GM18519 (cell line): ENCODE measurements at regions not wholly inside any gene's neighbourhood (a gene's known extent, or its start where the extent isn't known, plus 50 kb on each side); places are given as distances from the start of the nearest gene placed in this dataset.
"Not testable (repeated sequence)": the region's sequence is repeated elsewhere in the genome, so short reads cannot be mapped to it uniquely, and the experiment has no call there.

Experiments
- ATAC-seq: cut with Tn5 transposase; IDR thresholded peaks from one replicate; pipeline ENCODE4 v1.9.1; 2021; ENCODE audit warnings: mild to moderate bottlenecking, moderate library complexity; ENCODE audit not compliant: unreplicated experiment, low FRiP score

DNA sequence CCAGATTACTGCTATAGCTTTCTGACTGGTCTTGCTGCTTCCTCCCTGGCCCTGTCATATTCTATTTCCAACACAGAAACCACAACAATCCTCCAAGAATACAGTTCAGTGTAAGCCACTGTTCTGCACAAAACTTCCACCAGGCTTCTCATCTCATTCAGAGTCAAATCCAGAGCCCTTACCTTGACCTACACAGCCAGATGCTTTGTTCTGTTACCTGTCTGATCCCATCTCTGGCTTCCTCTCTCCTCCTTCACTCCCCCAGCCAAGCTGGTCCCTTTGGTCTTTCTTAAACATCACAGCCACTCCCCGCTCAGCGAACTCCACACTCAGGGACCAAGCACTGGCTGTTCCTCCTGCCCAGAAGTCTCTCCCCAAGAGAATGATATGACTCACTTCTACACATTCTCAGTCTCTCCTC is 84.8 kb upstream of the BMP2K start:
- no peak for ATAC-seq

DNA sequence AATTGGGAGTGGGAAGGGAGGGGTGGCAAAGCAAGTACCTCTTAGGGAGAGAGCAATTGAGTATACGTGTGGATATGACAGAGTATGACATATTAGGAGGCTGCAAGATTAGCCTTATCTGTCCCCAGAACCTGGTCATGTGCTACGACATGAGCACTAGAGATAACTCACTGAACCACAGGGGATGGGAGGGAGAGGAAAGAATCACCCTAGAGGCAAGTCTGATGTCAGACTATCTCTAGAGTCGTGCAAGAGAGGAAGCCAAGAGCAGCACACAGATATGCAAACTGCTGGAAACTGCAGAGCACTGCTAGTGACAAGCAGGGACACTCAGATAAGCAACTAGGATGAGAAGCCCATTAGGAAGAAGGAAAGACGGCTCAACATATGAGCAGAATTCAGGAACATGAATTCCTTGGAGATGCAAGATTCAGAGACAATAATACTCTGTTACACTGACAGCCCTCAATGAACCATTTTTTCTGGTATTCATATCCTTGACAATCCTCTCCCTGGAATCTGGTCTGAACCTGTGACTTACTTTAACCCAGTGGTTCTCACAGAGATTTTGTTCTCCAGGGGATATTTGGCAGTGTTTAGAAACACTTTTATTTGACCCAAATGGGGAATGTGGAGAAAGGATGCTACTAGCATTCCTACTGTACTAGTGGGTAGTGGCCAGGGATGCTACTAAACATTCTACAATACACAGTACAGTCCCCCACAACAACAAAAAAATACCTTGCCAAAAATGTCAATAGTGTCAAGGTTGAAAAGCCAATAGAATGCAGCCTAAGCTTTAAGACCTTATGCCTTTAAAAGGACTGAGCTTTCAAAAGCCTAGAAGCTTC is 84.0 kb upstream of the BMP2K start:
- peak; percentile 90 for ATAC-seq

DNA sequence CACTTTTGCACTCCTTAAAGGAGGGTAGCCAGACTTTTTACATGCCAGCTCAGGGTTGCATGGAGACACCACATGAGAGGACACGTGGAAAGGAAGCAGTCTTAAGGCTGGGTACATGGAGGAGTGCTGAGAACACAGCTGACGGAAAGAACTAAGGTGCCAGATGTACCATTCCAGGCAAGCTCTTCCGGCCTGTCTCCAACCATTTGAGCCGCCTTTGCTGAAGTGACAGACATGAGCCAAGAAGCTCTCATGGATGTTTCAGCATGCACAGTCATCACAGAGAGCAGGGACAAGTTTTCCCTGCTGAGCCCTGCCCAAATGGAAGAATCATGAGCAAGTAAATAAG is 83.4 kb upstream of the BMP2K start:
- ATAC-seq = no peak

DNA sequence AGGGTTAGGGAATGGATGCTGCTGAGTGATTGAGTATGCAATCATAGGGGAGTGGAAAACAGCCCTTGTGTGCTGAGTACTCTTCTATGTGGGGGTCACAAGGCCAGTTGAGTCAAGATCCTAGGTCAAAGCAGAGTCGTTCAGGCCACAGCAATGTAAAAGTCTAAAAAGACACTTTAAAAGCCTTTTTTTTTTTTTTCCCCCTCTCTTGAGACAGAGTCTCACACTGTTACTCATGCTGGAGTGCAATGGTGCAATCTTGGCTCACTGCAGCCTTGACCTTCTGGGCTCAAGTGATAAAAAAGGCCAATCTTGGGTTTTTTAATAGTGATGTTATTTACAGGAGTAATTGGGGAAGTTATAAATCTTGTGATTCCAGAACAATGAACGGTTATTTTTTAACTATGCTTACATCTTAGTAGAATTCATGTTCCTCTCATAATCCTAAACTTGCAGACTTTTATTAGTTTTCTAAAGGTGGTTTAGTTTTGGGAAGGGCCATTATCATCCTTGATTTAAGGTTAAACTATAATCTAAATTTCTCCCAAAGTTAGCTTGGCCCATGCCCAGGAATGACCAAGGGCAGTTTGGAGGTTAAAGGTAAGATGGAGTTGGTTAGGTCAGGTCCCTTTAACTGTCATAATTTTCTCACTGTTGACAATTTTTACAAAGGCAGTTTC is 82.2 kb upstream of the BMP2K start:
- no peak for ATAC-seq

DNA sequence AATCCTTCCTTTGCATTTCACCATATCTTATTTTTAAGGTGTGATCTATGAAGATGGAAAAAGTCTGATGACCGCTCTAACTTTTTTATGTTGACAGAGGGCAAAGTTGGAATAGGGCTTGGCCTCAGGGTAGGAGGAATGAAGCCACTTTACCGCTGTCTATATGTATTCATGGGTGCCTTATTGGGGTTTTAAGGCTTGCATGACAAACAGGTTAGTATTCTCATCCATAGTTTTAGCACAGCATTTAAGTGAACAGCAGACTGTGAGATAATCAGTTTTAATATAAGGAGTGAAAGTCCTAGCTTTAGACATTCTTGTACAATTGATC is 81.7 kb upstream of the BMP2K start:
- no peak for ATAC-seq

DNA sequence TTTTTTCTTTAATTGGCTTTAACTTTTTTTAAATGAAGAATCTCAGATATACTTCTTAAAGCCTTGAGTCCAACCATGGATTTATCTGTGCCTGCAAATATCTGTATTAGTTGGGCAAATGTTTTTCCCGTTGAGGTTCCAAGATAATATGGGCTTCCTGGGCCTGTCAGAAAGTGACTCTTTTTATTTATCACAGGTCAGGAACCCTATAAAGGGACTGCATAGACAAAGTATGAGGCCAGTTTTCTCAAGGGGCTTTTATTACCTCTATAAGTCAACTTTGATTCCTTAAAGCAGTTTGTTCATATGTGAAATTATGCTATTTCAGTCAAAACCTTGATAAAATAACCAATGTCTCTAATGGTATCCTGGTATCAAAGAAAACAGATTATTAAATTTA is 80.2 kb upstream of the BMP2K start:
- no peak for ATAC-seq

DNA sequence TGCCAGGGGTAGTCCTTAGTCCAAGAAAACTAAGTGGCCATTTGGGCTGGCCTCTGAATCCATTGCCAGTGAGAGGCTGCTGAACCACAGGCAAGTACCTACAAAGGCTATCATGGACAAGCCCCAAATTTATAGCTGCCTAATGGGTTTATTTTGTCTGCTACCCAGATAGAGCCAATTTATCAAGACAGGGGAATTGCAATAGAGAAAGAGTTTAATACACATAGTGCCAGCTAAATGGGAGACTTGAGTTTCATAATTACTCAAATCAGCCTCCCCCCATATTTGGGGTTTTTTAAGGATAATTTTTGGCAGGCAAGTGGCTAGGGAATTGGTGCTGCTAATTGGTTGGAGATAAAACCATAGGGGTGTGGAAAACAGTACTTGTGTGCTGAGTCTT is 73.1 kb upstream of the BMP2K start:
- ATAC-seq = no peak

DNA sequence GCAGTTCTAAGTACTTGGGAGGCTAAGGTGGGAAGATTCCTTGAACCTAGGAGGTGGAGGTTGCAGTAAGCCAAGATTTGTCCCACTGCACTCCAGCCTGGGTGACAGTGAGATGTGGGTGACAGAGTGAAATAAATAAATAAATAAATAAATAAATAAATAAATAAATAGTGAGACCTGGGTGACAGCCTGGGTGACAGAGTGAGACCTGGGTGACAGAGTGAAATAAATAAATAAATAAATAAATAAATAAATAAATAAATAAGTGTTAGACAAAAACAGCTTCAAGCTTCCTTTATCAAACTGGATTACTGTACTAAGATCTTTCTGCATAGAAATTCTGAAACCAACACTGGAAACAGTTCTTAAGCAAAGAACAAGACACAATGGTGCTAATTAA is 71.8 kb upstream of the BMP2K start:
- ATAC-seq = no peak

DNA sequence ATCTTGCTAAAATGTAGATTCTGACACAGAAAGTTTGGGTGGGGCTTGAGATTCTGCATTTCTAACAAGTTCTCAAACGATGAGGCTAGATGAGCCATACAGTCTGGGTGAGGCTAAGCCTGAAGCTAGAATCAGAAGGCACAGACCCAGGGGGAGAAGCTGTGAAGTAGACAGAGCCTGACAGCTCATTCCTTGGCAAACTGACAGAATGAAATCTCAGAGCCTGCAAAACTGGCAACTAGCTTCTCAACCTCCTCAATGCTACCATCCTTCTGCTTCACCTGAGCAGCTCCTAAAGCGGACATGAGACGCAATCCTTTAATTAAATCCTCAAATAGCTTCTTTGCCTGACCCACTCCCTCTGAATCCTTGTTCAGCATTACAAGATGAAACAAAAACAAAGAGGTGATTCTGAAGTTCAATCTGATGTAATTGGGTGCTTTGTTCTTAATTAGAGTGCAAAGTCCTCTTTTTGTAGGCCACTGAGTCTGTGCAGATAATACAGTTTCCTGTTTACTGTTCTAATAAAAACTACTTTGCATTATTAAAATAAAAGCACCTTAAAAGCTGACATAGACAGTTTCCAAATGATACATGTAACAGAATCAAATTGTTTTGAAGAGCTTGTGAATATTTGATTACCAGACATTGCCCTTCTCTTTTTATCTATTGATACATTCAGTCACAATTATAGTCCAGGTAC is 71.0 kb upstream of the BMP2K start:
- no peak for ATAC-seq

DNA sequence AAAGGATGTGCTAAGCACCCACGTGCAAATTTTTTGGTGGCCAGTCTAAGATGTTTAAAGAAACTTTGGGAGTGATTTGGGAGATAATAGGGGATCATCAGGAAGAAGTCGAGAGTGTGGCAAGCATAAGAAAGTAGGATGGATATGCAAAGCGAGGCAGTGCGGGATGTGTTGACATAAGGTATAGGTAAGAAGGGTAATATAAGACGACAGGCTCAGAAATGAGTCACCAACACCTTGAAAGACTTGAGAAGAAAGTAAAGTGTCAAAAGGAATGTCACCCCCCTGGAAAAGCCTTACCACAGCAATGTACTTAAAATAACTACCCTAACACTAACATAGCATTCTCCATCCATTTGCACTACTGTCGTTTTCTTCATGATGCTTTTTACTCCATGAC is 69.8 kb upstream of the BMP2K start:
- ATAC-seq = no peak

DNA sequence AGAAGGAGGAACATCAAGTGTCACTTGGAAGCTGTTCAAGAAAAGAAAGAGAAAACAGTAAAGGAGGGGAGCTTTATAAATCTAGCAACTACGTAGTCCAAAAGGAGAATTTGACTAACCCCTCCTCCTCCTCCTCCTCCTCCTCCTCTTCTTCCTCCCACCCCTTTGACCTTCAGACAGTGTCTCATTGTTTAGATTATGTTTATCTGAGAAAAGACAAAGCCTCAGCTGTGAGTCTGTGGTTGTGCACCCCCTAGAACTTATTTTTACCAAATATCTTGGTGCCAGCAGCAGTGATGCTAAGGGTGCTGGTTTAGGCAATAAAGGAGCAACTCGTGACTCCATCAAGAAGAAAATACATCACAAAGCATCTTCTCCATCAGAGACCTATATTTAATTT is 68.9 kb upstream of the BMP2K start:
- no peak for ATAC-seq

DNA sequence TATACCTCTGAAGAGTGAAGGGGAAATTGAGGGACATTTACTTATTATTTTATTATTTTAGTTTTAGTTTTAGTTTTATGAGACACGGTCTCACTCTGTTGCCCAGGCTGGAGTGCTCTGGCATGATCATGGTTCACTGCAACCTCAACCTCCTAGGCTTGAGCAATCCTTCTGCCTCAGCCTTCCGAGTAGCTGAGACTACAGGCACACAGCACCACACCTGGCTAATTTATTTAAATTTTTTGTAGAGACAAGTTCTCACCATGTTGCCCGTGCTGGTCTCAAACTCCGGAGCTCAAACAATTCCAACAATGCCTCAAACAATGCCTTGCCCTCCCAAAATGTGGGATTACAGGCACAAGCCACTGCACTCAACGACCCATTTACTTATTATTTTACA is 68.4 kb upstream of the BMP2K start:
- peak; percentile 47 for ATAC-seq

DNA sequence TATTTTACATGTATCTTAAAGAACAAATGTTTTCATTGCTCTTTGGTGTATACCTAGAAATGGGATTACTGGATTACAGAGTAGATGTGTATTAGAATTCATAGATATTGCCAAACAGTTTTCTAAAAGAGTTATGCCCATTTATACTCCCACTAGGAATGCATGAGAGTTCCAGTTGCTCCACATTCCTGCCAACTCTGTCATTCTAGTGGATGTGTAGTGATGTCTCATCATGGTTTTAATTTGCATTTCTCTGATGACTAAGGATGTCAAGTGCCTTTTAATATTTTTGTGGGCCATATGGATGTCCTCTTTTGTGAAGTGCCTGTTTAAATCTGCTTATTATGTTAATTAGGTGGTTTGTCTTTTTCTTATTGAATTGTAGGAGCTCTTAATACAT is 65.6 kb upstream of the BMP2K start:
- ATAC-seq = no peak

DNA sequence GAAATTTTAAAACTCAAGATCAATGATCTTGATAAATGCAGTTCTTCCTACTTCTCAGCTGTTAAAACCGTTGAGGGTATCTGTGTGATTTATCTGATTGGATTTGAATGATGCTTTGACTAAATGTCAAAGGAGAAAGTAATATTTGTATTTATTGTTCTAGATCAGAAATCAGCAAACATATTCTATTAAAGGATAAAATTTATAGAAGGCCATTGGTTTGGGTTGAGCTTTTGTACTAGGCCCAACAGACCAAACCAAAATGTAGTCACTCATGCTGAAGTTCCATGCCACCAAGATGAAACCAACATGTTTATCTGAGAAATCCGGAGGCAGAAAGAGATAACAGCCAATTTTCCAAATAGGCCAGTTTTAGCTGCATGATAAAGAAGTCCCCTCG is 64.5 kb upstream of the BMP2K start:
- ATAC-seq = no peak

DNA sequence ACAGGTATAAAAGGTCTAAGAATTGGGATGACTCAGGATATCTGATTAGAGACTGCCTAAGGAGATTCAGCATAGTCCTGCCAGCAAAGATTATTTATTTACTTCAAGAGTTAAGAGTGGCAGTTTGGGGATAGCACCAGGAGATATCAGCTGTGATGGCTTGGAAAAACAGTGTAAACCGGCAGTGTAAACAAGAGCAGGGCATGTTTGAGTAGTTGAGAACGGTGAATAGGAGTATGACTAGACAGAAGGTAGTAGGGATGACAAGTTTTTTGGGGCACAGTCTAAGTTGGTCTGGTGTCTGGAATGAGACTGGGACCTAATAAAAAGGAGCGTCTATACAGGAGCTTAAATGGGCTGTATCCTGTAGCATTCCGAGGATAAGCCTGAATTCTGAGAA is 61.6 kb upstream of the BMP2K start:
- not testable (repeated sequence) for ATAC-seq

DNA sequence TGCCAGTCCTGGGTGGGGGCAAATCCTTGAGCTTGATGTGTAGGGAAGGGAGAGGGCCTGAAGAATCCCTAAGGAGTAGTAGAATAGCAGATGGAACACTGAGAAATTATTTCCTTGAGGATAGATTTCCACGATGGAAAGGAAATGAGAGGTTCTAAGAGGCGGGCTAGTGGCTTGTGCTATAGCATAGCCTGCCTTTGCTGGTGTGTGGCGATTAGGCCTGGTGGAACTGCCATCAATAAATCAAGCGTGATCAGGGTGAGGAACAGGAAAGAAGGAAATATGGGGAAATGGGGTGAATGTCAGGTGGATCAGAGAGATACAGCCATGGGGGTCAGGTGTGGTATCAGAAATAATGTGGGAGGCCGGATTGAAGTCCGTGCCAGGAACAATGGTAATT is 60.8 kb upstream of the BMP2K start:
- ATAC-seq = not testable (repeated sequence)

DNA sequence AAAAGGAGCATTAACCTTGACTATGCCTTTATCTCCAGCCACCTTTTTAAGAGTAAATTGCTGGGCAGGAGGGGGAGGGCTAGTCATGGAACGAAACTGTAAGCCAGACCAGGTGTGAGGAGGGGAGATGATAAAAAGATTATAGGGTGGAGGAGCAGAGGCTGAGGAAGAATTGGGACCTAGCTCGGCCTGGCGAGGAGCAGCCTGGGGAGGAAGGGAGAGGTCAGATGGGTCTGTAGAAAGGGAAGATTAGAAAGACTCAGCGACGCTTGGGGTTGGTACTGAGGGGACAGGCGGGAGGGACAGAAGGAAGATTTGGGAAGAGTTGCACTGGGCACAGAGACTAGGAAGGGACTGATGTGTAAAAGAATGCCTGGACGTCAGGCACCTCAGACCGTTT is 58.4 kb upstream of the BMP2K start:
- ATAC-seq = not testable (repeated sequence)

DNA sequence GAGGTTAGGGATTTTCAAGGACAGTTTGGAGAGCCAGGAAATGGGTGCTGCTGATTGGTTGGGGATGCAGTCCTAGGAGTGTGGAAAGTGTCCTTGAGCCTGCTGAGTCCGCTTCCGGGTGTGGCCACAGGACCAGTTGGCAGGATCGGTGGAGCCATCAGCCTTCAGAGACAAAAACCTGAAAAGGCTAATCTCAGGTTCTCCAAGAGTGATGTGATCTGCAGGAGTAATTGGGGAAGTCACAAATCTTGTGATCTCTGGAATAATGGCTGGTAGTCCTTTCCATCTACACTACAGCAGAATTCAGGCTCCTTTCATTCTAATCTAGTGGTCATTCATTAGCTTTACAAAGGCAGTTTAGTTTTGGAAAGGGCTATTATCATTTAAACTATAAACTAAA is 55.9 kb upstream of the BMP2K start:
- no peak for ATAC-seq

DNA sequence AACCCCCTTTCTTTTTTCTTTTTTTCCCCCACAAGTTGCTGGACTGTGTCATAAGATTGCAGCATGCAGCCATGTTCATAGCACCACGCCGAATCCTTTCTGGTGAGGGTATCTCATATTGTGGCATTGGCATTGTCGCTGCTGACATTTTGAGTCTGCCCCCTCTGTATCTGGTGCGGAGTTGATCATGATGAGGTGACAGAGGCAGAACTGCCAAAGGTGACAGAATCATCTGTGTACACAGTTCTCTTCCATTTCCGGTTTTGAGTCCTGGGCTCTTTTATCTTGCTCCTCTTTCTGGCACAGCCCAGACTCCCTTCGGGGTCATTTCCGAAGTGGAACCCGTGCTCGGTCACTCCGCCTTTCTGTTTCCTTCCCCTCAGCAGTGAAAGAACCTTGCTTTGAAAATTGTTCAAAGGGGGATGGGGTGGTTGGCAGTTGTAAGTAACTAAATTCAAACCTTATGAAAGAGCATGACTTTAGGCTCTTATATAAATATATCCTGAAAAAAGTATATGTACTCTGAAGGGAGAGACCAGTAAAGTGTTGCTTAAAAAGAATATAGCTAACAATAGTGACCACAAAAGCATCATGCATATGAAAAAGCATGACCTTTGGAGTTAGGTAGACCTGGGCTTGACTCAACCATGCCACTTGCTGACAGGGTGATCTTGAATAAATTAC is 55.0 kb upstream of the BMP2K start:
- peak; percentile 97 for ATAC-seq

DNA sequence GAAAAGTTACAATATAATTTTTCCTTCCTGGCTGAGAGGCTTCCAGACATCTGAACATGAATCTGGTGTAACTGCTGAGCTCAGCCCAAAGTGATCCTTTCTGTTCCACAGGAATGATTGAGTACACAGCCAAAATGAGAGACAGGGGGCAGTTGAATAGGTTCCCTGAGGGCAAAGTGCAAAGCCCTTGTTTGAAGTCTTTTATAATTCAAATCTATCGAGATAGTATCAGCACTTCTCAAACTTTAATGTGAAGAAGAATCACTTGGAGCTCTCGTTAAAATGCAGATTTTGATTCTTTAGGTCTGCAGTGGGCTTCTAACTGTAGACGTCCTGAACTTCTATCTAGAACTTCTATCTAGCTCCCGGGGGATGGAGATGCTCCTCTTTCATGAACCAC is 54.4 kb upstream of the BMP2K start:
- no peak for ATAC-seq

DNA sequence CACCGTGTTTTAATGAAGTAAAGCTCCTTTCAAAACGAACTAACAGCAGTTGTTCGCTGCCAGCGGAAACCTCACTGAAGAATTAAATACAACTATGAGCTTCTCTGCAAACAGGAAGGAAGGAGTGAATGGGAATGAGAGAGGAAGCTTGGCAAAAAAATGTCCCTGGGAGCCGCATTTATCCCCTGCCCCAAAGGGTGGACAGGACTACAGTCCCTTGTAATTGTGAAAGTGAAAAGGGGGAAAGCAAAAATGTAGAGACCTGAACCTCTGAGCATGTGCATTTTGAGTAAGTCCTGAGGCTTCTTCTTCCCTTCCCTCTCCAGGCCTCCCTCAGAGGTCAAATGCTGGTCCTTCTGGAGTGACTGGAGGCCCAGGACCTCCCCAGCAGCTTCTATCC is 53.8 kb upstream of the BMP2K start:
- ATAC-seq = no peak
